HEK293 (cell line): ENCODE measurements at regions not wholly inside any gene's neighbourhood (a gene's known extent, or its start where the extent isn't known, plus 50 kb on each side); places are given as distances from the start of the nearest gene placed in this dataset.

ENCODE experiments used
- CTCF ChIA-PET: fragments of 350-600 bp; formaldehyde crosslinking; extraction: SDS; loops from one replicate; lab custom pipeline; 2021; ENCODE audit warnings: antibody characterized with exemption; lab: Yijun Ruan, JAX
- POLR2A ChIA-PET: fragments of 300-600 bp; formaldehyde crosslinking; extraction: SDS; loops from one replicate; lab custom pipeline; 2020; ENCODE audit warnings: antibody characterized with exemption, inconsistent platforms; lab: Yijun Ruan, JAX
- H3K27ac ChIP-seq: fragments of 200-500 bp; sonication (Bioruptor generic); 2 replicates; pipeline ENCODE4 v1.5.1; 2014; ENCODE audit warnings: low read depth, low read length, control low read depth, inconsistent platforms; ENCODE audit errors: extremely low read depth
- H3K36me3 ChIP-seq, 2 experiments: fragments of 200-500 bp in 1 of 2; sonication (Bioruptor generic) in 1 of 2; 1 replicate in 1 of 2; 2 replicates in 1 of 2; pipeline ENCODE4 v1.5.1; 2014 to 2017; ENCODE audit warnings: inconsistent platforms in 2 of 2, low read length in 2 of 2; ENCODE audit not compliant: control insufficient read depth in 2 of 2, insufficient read depth in 1 of 2
- H3K4me1 ChIP-seq: fragments of 200-500 bp; sonication (Bioruptor generic); 2 replicates; pipeline ENCODE4 v1.5.1; 2014; ENCODE audit warnings: mild to moderate bottlenecking, low read length, inconsistent platforms; ENCODE audit not compliant: control insufficient read depth, insufficient read depth
- H3K4me3 ChIP-seq: 2 replicates; pipeline ENCODE4 v1.5.1; 2011; ENCODE audit warnings: low read depth, mild to moderate bottlenecking, control low read depth, low read length, moderate library complexity
- H3K9me3 ChIP-seq: fragments of 200-500 bp; sonication (Bioruptor generic); 2 replicates; pipeline ENCODE4 v1.5.1; 2014; ENCODE audit warnings: low read depth, low read length, inconsistent platforms; ENCODE audit not compliant: control insufficient read depth, insufficient read depth
- EGR2 ChIP-seq: fragments of 450-650 bp; formaldehyde crosslinking; IDR thresholded peaks from 2 replicates; pipeline ENCODE4 v1.5.1; 2016; ENCODE audit warnings: low read depth, missing biosample characterization, missing genetic modification characterization
- GFI1B ChIP-seq: fragments of 450-650 bp; formaldehyde crosslinking; IDR thresholded peaks from 2 replicates; pipeline ENCODE4 v1.5.1; 2016; ENCODE audit warnings: missing biosample characterization, missing genetic modification characterization
- OSR2 ChIP-seq: fragments of 450-650 bp; formaldehyde crosslinking; IDR thresholded peaks from 2 replicates; pipeline ENCODE4 v1.5.1; 2016; ENCODE audit warnings: missing biosample characterization, missing genetic modification characterization
- OVOL3 ChIP-seq: fragments of 450-650 bp; formaldehyde crosslinking; IDR thresholded peaks from 2 replicates; pipeline ENCODE4 v1.5.1; 2016; ENCODE audit warnings: missing biosample characterization, missing genetic modification characterization
- PRDM1 ChIP-seq: fragments of 450-650 bp; formaldehyde crosslinking; IDR thresholded peaks from 2 replicates; pipeline ENCODE4; 2016; ENCODE audit warnings: missing biosample characterization, missing genetic modification characterization
- REPIN1 ChIP-seq: fragments of 450-650 bp; formaldehyde crosslinking; IDR thresholded peaks from 2 replicates; pipeline ENCODE4 v1.5.1; 2017; ENCODE audit warnings: missing biosample characterization, missing genetic modification characterization, low read depth
- TCF7L2 ChIP-seq: IDR thresholded peaks from 2 replicates; pipeline ENCODE4 v1.6.1; 2011; ENCODE audit warnings: low read depth, mild to moderate bottlenecking, inconsistent platforms, low read length, moderate library complexity, borderline replicate concordance
- ZBTB6 ChIP-seq: fragments of 450-650 bp; formaldehyde crosslinking; IDR thresholded peaks from 2 replicates; pipeline ENCODE4 v1.5.1; 2017; ENCODE audit warnings: missing biosample characterization, missing genetic modification characterization
- ZFHX2 ChIP-seq: fragments of 450-650 bp; formaldehyde crosslinking; conservative IDR thresholded peaks from 2 replicates; pipeline ENCODE4 v1.5.1; 2016; ENCODE audit warnings: missing biosample characterization, missing genetic modification characterization
- ZFP37 ChIP-seq: fragments of 450-650 bp; formaldehyde crosslinking; IDR thresholded peaks from 2 replicates; pipeline ENCODE4 v1.5.1; 2016; ENCODE audit warnings: missing biosample characterization, missing genetic modification characterization
- ZNF133 ChIP-seq: fragments of 450-650 bp; formaldehyde crosslinking; IDR thresholded peaks from 2 replicates; pipeline ENCODE4 v1.5.1; 2016; ENCODE audit warnings: missing biosample characterization, missing genetic modification characterization
- ZNF157 ChIP-seq: fragments of 450-650 bp; formaldehyde crosslinking; IDR thresholded peaks from 2 replicates; pipeline ENCODE4 v1.5.1; 2016; ENCODE audit warnings: missing biosample characterization, missing genetic modification characterization
- ZNF174 ChIP-seq: fragments of 450-650 bp; formaldehyde crosslinking; IDR thresholded peaks from 2 replicates; pipeline ENCODE4 v1.5.0; 2017; ENCODE audit warnings: missing biosample characterization, mild to moderate bottlenecking, missing genetic modification characterization
- ZNF19 ChIP-seq: fragments of 450-650 bp; formaldehyde crosslinking; IDR thresholded peaks from 2 replicates; pipeline ENCODE4; 2016; ENCODE audit warnings: missing biosample characterization, missing genetic modification characterization, low read depth
- ZNF23 ChIP-seq: fragments of 450-650 bp; formaldehyde crosslinking; IDR thresholded peaks from 2 replicates; pipeline ENCODE4 v1.5.1; 2016; ENCODE audit warnings: missing biosample characterization, missing genetic modification characterization, borderline replicate concordance
- ZNF350 ChIP-seq: fragments of 450-650 bp; formaldehyde crosslinking; IDR thresholded peaks from 2 replicates; pipeline ENCODE4 v1.5.0; 2017; ENCODE audit warnings: missing biosample characterization, mild to moderate bottlenecking, missing genetic modification characterization
- ZNF366 ChIP-seq: fragments of 450-650 bp; formaldehyde crosslinking; conservative IDR thresholded peaks from 2 replicates; pipeline ENCODE4 v1.5.1; 2016; ENCODE audit warnings: missing biosample characterization, missing genetic modification characterization
- ZNF416 ChIP-seq: fragments of 450-650 bp; formaldehyde crosslinking; IDR thresholded peaks from 2 replicates; pipeline ENCODE4 v1.5.1; 2016; ENCODE audit warnings: missing biosample characterization, missing genetic modification characterization
- ZNF510 ChIP-seq: fragments of 450-650 bp; formaldehyde crosslinking; IDR thresholded peaks from 2 replicates; pipeline ENCODE4 v1.5.1; 2018; ENCODE audit warnings: mild to moderate bottlenecking, missing genetic modification characterization, missing biosample characterization; ENCODE audit not compliant: insufficient replicate concordance
- ZNF555 ChIP-seq: fragments of 450-650 bp; formaldehyde crosslinking; conservative IDR thresholded peaks from 2 replicates; pipeline ENCODE4 v1.5.1; 2017; ENCODE audit warnings: missing biosample characterization, mild to moderate bottlenecking, missing genetic modification characterization, inconsistent platforms
- ZNF707 ChIP-seq: fragments of 450-650 bp; formaldehyde crosslinking; IDR thresholded peaks from 2 replicates; pipeline ENCODE4 v1.5.1; 2016; ENCODE audit warnings: missing biosample characterization, missing genetic modification characterization
- ZSCAN23 ChIP-seq: fragments of 450-650 bp; formaldehyde crosslinking; IDR thresholded peaks from 2 replicates; pipeline ENCODE4 v1.5.1; 2016; ENCODE audit warnings: missing biosample characterization, missing genetic modification characterization
- ZSCAN30 ChIP-seq: fragments of 450-650 bp; IDR thresholded peaks from 2 replicates; pipeline ENCODE4 v1.5.1; 2018; ENCODE audit warnings: missing biosample characterization, mild to moderate bottlenecking, missing genetic modification characterization, moderate library complexity
- TF ChIP-seq, protein P1 (sequence below): fragments of 450-650 bp; formaldehyde crosslinking; IDR thresholded peaks from 2 replicates; pipeline ENCODE4 v1.5.1; 2016; ENCODE audit warnings: missing biosample characterization, missing genetic modification characterization
- TF ChIP-seq, protein P2 (sequence below): fragments of 450-650 bp; IDR thresholded peaks from 2 replicates; pipeline ENCODE4 v1.5.1; 2018; ENCODE audit warnings: missing biosample characterization, mild to moderate bottlenecking, missing genetic modification characterization

- H3K36me3 ChIP-seq: no peaks in the 10 kb centered on the region
- H3K4me3 ChIP-seq: no peak overlapping the region
- H3K4me1 ChIP-seq: no peaks in the 10 kb centered on the region
- CTCF ChIA-PET: no interaction called here
- POLR2A ChIA-PET: no interaction called here
- no peaks in the 10 kb centered on the region for H3K9me3 ChIP-seq
- no peak overlapping the region for H3K27ac ChIP-seq
- TF ChIP-seq ZNF157 (tag by site-specific recombination) (no peak), GFI1B (tag by site-specific recombination) (no peak), OSR2 (tag by site-specific recombination) (no peak), REPIN1 (no peak), ZNF510 (no peak), ZSCAN30 (tag by site-specific recombination) (no peak), ZNF416 (tag by site-specific recombination) (no peak), ZNF23 (tag by site-specific recombination) (no peak), TCF7L2 (no peak), ZNF366 (no peak), ZSCAN23 (tag by site-specific recombination) (no peak), EGR2 (tag by site-specific recombination) (no peak), ZBTB6 (tag by site-specific recombination) (no peak)
- TF ChIP-seq, protein P1, sequence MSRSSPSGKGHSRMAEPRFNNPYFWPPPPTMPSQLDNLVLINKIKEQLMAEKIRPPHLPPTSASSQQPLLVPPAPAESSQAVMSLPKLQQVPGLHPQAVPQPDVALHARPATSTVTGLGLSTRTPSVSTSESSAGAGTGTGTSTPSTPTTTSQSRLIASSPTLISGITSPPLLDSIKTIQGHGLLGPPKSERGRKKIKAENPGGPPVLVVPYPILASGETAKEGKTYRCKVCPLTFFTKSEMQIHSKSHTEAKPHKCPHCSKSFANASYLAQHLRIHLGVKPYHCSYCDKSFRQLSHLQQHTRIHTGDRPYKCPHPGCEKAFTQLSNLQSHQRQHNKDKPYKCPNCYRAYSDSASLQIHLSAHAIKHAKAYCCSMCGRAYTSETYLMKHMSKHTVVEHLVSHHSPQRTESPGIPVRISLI (tag by site-specific recombination): no peak
- TF ChIP-seq, protein P2, sequence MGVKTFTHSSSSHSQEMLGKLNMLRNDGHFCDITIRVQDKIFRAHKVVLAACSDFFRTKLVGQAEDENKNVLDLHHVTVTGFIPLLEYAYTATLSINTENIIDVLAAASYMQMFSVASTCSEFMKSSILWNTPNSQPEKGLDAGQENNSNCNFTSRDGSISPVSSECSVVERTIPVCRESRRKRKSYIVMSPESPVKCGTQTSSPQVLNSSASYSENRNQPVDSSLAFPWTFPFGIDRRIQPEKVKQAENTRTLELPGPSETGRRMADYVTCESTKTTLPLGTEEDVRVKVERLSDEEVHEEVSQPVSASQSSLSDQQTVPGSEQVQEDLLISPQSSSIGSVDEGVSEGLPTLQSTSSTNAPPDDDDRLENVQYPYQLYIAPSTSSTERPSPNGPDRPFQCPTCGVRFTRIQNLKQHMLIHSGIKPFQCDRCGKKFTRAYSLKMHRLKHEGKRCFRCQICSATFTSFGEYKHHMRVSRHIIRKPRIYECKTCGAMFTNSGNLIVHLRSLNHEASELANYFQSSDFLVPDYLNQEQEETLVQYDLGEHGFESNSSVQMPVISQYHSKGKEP: no peak
Measured at GRCh38 chr3:175985781-175986180, 1126.6 kb downstream of the NAALADL2 start.

GRCh38 chr3:175983379-175983778, 1124.2 kb downstream of the NAALADL2 start:
- Histone ChIP-seq H3K4me3 (no peak overlapping the region), H3K4me1 (no peaks in the 10 kb centered on the region), H3K27ac (no peak overlapping the region), H3K36me3 (no peaks in the 10 kb centered on the region), H3K9me3 (no peaks in the 10 kb centered on the region)
- POLR2A ChIA-PET: no interaction called here
- CTCF ChIA-PET: interaction anchor here (0.6 kb wide), 1 partner anchor 97 kb away, joined by 6 read pairs; no protein-coding TSS in a partner anchor
- TF ChIP-seq ZNF350 (tag by site-specific recombination) (no peak), ZNF707 (tag by site-specific recombination) (no peak), ZFP37 (no peak), ZFHX2 (tag by site-specific recombination) (no peak), ZNF19 (no peak), ZNF174 (tag by site-specific recombination) (no peak), ZNF555 (tag by site-specific recombination) (no peak), ZNF133 (no peak), OVOL3 (tag by site-specific recombination) (no peak), PRDM1 (tag by site-specific recombination) (no peak)
